GM19467 (cell line): ENCODE measurements at regions not wholly inside any gene's neighbourhood (a gene's known extent, or its start where the extent isn't known, plus 50 kb on each side); places are given as distances from the start of the nearest gene placed in this dataset.

Source experiments
- ATAC-seq: cut with Tn5 transposase; IDR thresholded peaks from one replicate; pipeline ENCODE4 v1.9.1; 2021; ENCODE audit warnings: mild to moderate bottlenecking, moderate library complexity; ENCODE audit not compliant: unreplicated experiment

GRCh38 chr4:173860094-173860493 lies 330.1 kb upstream of the HAND2 start:
- ATAC-seq, result no peak

- no peak for ATAC-seq
Measured at GRCh38 chr4:173859091-173859713, 329.2 kb upstream of the HAND2 start.

GRCh38 chr4:173858471-173858870 lies 328.4 kb upstream of the HAND2 start:
- ATAC-seq, result no peak

GRCh38 chr4:173857828-173858227 lies 327.8 kb upstream of the HAND2 start:
- ATAC-seq, result no peak

- no peak for ATAC-seq
Measured at GRCh38 chr4:173855015-173855414, 325.0 kb upstream of the HAND2 start.

- ATAC-seq, result no peak
Measured at GRCh38 chr4:173852775-173853174, 322.7 kb upstream of the HAND2 start.

GRCh38 chr4:173845580-173845979 lies 315.6 kb upstream of the HAND2 start:
- ATAC-seq, result no peak

GRCh38 chr4:173839865-173840264 lies 309.8 kb upstream of the HAND2 start:
- ATAC-seq, result no peak

- ATAC-seq, result no peak
Measured at GRCh38 chr4:173837517-173837916, 307.5 kb upstream of the HAND2 start.

- ATAC-seq, result no peak
Measured at GRCh38 chr4:173835903-173836302, 305.9 kb upstream of the HAND2 start.

- ATAC-seq, result no peak
Measured at GRCh38 chr4:173834151-173834550, 304.1 kb upstream of the HAND2 start.

GRCh38 chr4:173829565-173829964 lies 299.5 kb upstream of the HAND2 start:
- no peak for ATAC-seq

GRCh38 chr4:173827707-173828106 lies 297.7 kb upstream of the HAND2 start:
- ATAC-seq, result no peak

GRCh38 chr4:173821876-173822275 lies 291.8 kb upstream of the HAND2 start:
- no peak for ATAC-seq

GRCh38 chr4:173821036-173821435 lies 291.0 kb upstream of the HAND2 start:
- ATAC-seq, result no peak

- no peak for ATAC-seq
Measured at GRCh38 chr4:173807347-173807746, 277.3 kb upstream of the HAND2 start.

GRCh38 chr4:173805884-173806283 lies 275.9 kb upstream of the HAND2 start:
- no peak for ATAC-seq

GRCh38 chr4:173802662-173803022 lies 272.6 kb upstream of the HAND2 start:
- ATAC-seq, result no peak

- ATAC-seq, result no peak
Measured at GRCh38 chr4:173801876-173802661, 272.0 kb upstream of the HAND2 start.

- ATAC-seq, result no peak
Measured at GRCh38 chr4:173801361-173801760, 271.3 kb upstream of the HAND2 start.

- no peak for ATAC-seq
Measured at GRCh38 chr4:173797296-173797695, 267.3 kb upstream of the HAND2 start.

GRCh38 chr4:173794662-173795061 lies 264.6 kb upstream of the HAND2 start:
- ATAC-seq, result no peak
